Dedifferentiated amniotic fluid mesenchymal stem cell (primary cell): ENCODE measurements at regions not wholly inside any gene's neighbourhood (a gene's known extent, or its start where the extent isn't known, plus 50 kb on each side); places are given as distances from the start of the nearest gene placed in this dataset.
"Not testable (repeated sequence)": the region's sequence is repeated elsewhere in the genome, so short reads cannot be mapped to it uniquely, and the experiment has no call there.

Experiments used
- DNase-seq: peaks from one replicate; pipeline ENCODE4 v3.0.0-alpha.2; 2016; ENCODE audit errors: extremely low spot score

GRCh38 chr5:67575087-67575486 is 378.5 kb upstream of the CD180 start:
- no peak for DNase-seq

GRCh38 chr5:67561151-67561932 is 364.7 kb upstream of the CD180 start:
- DNase-seq: no peak

- no peak for DNase-seq
Measured at GRCh38 chr5:67552773-67553172, 356.2 kb upstream of the CD180 start.

- DNase-seq: no peak
Measured at GRCh38 chr5:67549947-67550346, 353.3 kb upstream of the CD180 start.

- DNase-seq: no peak
Measured at GRCh38 chr5:67549296-67549618, 352.7 kb upstream of the CD180 start.

- DNase-seq: no peak
Measured at GRCh38 chr5:67548520-67549295, 352.1 kb upstream of the CD180 start.

- no peak for DNase-seq
Measured at GRCh38 chr5:67547682-67548081, 351.1 kb upstream of the CD180 start.

GRCh38 chr5:67544942-67545341 is 348.3 kb upstream of the CD180 start:
- DNase-seq: not testable (repeated sequence)

- DNase-seq: no peak
Measured at GRCh38 chr5:67543720-67544270, 347.2 kb upstream of the CD180 start.

- no peak for DNase-seq
Measured at GRCh38 chr5:67542479-67542878, 345.9 kb upstream of the CD180 start.

- DNase-seq: no peak
Measured at GRCh38 chr5:67541875-67542274, 345.3 kb upstream of the CD180 start.

GRCh38 chr5:67538855-67539506 is 342.4 kb upstream of the CD180 start:
- no peak for DNase-seq

GRCh38 chr5:67537439-67538148 is 341.0 kb upstream of the CD180 start:
- DNase-seq: no peak

- DNase-seq: no peak
Measured at GRCh38 chr5:67536866-67537265, 340.3 kb upstream of the CD180 start.

- no peak for DNase-seq
Measured at GRCh38 chr5:67530609-67531255, 334.1 kb upstream of the CD180 start.

GRCh38 chr5:67528953-67529352 is 332.4 kb upstream of the CD180 start:
- DNase-seq: no peak

- DNase-seq: no peak
Measured at GRCh38 chr5:67526793-67527192, 330.2 kb upstream of the CD180 start.

GRCh38 chr5:67520161-67520908 is 323.7 kb upstream of the CD180 start:
- DNase-seq: no peak

- DNase-seq: no peak
Measured at GRCh38 chr5:67518227-67518626, 321.6 kb upstream of the CD180 start.

- peak; percentile 30 for DNase-seq
Measured at GRCh38 chr5:67516948-67517565, 320.5 kb upstream of the CD180 start.
